MCF 10A (cell line): ENCODE measurements at regions not wholly inside any gene's neighbourhood (a gene's known extent, or its start where the extent isn't known, plus 50 kb on each side); places are given as distances from the start of the nearest gene placed in this dataset.
A peak's percentile ranks its signal among the peaks of the same experiment; 100 is the strongest.

Source experiments
- BruUV-seq: library from RNA; stranded (reverse); fragments of 400-500 nt; replicated peaks from 2 replicates; lab custom pipeline; 2021; lab: Mats Ljungman, UMichigan
- CTCF ChIA-PET: fragments of 300-600 bp; sonication (Branson Sonifier 250); formaldehyde crosslinking; extraction: SDS; loops from one replicate; lab custom pipeline; 2021; ENCODE audit warnings: antibody characterized with exemption, inconsistent platforms; lab: Yijun Ruan, JAX
- POLR2A ChIA-PET: fragments of 300-600, 350-650 bp; sonication (Branson Sonifier 250); formaldehyde crosslinking; extraction: SDS; loops from one replicate; lab custom pipeline; 2020; ENCODE audit warnings: antibody characterized with exemption, inconsistent platforms; lab: Yijun Ruan, JAX
- DNase-seq: peaks from one replicate; pipeline ENCODE4 v3.0.0-alpha.2; 2018; ENCODE audit not compliant: unreplicated experiment
- H3K27ac Mint-ChIP-seq: one replicate; pipeline ENCODE4 v1.8.0; 2022; ENCODE audit warnings: mild to moderate bottlenecking, low read depth, mixed read lengths; ENCODE audit not compliant: unreplicated experiment
- H3K27me3 Mint-ChIP-seq: one replicate; pipeline ENCODE4 v1.8.0; 2022; ENCODE audit warnings: mixed read lengths; ENCODE audit not compliant: insufficient read depth, unreplicated experiment
- H3K36me3 Mint-ChIP-seq: one replicate; pipeline ENCODE4 v1.8.0; 2022; ENCODE audit warnings: mild to moderate bottlenecking, moderate library complexity, mixed read lengths; ENCODE audit not compliant: insufficient read depth, unreplicated experiment
- H3K4me1 Mint-ChIP-seq: one replicate; pipeline ENCODE4 v1.8.0; 2022; ENCODE audit warnings: mixed read lengths; ENCODE audit not compliant: insufficient read depth, unreplicated experiment
- H3K4me3 Mint-ChIP-seq: one replicate; pipeline ENCODE4 v1.8.0; 2022; ENCODE audit warnings: mild to moderate bottlenecking, moderate library complexity, mixed read lengths; ENCODE audit not compliant: unreplicated experiment
- H3K9me3 Mint-ChIP-seq: one replicate; pipeline ENCODE4 v1.8.0; 2022; ENCODE audit warnings: mixed read lengths; ENCODE audit not compliant: unreplicated experiment
- intact Hi-C: fragments of 100-400 bp; cut with micrococcal nuclease; formaldehyde crosslinking; loops from 2 replicates; pipeline ENCODE4 v1.14.1; 2022
- TF ChIP-seq, protein P1 (sequence below): fragments of 200-600 bp; IDR thresholded peaks from one replicate; pipeline ENCODE4 v1.8.0; 2022; ENCODE audit warnings: antibody characterized with exemption, mild to moderate bottlenecking; ENCODE audit not compliant: unreplicated experiment

GRCh38 chr7:80054356-80054755 is 80.3 kb upstream of the GNAI1 start:
- Mint-ChIP-seq H3K9me3 (no peaks in the 10 kb centered on the region), H3K27ac (no peak overlapping the region), H3K36me3 (no peaks in the 10 kb centered on the region), H3K27me3 (peaks cover 4% of the 10 kb centered on the region), H3K4me1 (peaks cover 6% of the 10 kb centered on the region), H3K4me3 (no peak overlapping the region)
- BruUV-seq: no TSS peak
- intact Hi-C loops: no loop called here
- TF ChIP-seq, protein P1, sequence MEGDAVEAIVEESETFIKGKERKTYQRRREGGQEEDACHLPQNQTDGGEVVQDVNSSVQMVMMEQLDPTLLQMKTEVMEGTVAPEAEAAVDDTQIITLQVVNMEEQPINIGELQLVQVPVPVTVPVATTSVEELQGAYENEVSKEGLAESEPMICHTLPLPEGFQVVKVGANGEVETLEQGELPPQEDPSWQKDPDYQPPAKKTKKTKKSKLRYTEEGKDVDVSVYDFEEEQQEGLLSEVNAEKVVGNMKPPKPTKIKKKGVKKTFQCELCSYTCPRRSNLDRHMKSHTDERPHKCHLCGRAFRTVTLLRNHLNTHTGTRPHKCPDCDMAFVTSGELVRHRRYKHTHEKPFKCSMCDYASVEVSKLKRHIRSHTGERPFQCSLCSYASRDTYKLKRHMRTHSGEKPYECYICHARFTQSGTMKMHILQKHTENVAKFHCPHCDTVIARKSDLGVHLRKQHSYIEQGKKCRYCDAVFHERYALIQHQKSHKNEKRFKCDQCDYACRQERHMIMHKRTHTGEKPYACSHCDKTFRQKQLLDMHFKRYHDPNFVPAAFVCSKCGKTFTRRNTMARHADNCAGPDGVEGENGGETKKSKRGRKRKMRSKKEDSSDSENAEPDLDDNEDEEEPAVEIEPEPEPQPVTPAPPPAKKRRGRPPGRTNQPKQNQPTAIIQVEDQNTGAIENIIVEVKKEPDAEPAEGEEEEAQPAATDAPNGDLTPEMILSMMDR: no peak
- DNase-seq: peak; percentile 42
- POLR2A ChIA-PET: interaction anchor here (0.5 kb wide), 1 partner anchor 1995 kb away, joined by 3 read pairs; no protein-coding TSS in a partner anchor
- CTCF ChIA-PET: no interaction called here

DNA sequence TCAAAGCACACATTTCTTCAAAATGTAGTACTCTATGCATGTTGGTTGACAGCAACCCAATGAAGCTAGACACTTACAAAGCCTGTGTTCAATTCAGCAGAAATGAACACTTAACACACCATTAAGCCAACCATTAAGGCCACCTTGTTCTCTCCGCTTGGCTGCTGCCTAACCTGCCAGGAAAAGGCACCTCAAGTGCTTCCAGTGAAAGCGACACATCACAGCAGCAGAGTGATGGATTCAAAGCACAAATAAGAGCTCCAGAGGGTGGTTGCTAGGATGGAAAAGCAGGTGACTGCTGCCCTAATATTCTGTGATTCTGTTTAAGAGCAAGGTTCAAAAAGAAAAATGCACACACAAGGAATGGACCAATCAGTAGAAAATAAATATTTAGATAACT is 81.5 kb upstream of the GNAI1 start:
- TF ChIP-seq, protein P1: no peak
- BruUV-seq: no TSS peak
- Mint-ChIP-seq H3K9me3 (no peaks in the 10 kb centered on the region), H3K27me3 (peaks cover 17% of the 10 kb centered on the region), H3K4me3 (no peak overlapping the region), H3K36me3 (no peaks in the 10 kb centered on the region), H3K4me1 (peaks cover 6% of the 10 kb centered on the region), H3K27ac (no peak overlapping the region)
- CTCF ChIA-PET: interaction anchor here (0.6 to 0.7 kb wide), 2 partner anchors 340 to 374 kb away, joined by 3 read pairs; no protein-coding TSS in a partner anchor
- no peak for DNase-seq
- intact Hi-C loops: no loop called here
- POLR2A ChIA-PET: no interaction called here

- Mint-ChIP-seq H3K27ac (no peak overlapping the region), H3K4me1 (no peaks in the 10 kb centered on the region), H3K9me3 (no peaks in the 10 kb centered on the region), H3K27me3 (peaks cover 29% of the 10 kb centered on the region), H3K36me3 (no peaks in the 10 kb centered on the region), H3K4me3 (no peak overlapping the region)
- TF ChIP-seq, protein P1: peak; percentile 33
- DNase-seq: no peak
- CTCF ChIA-PET: interaction anchor here (0.6 to 4.2 kb wide), 16 partner anchors 9 to 1026 kb away, joined by 3 to 25 read pairs (median 3); no protein-coding TSS in a partner anchor
- POLR2A ChIA-PET: no interaction called here
- intact Hi-C loops: loop anchor here (2.0 to 5.0 kb wide), 2 partner anchors 241 to 751 kb away; no protein-coding TSS in a partner anchor
- BruUV-seq: no TSS peak
Observed at GRCh38 chr7:80047856-80048459, 86.7 kb upstream of the GNAI1 start.

DNA sequence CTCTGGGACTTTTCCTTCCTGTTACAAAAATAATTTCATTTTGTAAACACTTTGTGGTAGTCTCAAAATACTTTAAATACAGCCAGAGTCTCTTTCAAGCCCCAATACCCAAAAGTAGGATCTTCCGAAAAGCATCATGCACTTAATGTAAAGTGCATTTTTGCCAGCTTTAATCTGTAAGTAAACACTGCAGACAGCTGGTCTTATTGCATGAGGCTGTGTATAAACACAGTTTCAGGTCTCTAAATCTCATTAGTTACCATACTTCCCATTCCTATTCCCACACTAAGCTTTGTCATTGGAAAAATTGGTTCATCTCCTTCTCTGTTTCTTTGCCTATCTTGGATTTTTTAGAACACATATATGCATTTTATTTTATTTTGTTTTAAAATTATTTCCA is 87.6 kb upstream of the GNAI1 start:
- Mint-ChIP-seq H3K4me3 (no peak overlapping the region), H3K9me3 (no peaks in the 10 kb centered on the region), H3K36me3 (no peaks in the 10 kb centered on the region), H3K27ac (no peak overlapping the region), H3K4me1 (no peaks in the 10 kb centered on the region), H3K27me3 (peaks cover 35% of the 10 kb centered on the region)
- no peak for DNase-seq
- intact Hi-C loops: loop anchor here (5.0 kb wide), 1 partner anchor 750 kb away; no protein-coding TSS in a partner anchor
- ChIA-PET POLR2A (no interaction called here), CTCF (interaction anchor here (0.5 to 4.2 kb wide), 10 partner anchors 9 to 1486 kb away, joined by 3 to 25 read pairs (median 5); no protein-coding TSS in a partner anchor)
- BruUV-seq: no TSS peak
- TF ChIP-seq, protein P1: no peak
